IMR-90 (cell line): ENCODE measurements at regions not wholly inside any gene's neighbourhood (a gene's known extent, or its start where the extent isn't known, plus 50 kb on each side); places are given as distances from the start of the nearest gene placed in this dataset.

Experiments
- ATAC-seq: fragments of 200-7000 bp; cut with Tn5 transposase; 2 replicates; pipeline ENCODE4 v1.9.1; 2020; ENCODE audit warnings: low read depth, mild to moderate bottlenecking, moderate library complexity
- BruUV-seq: library from RNA; stranded (reverse); fragments of 400-500 nt; replicated peaks from 2 replicates; lab custom pipeline; 2021; lab: Mats Ljungman, UMichigan
- CTCF ChIA-PET: fragments of 300-600 bp; formaldehyde crosslinking; extraction: SDS; loops from one replicate; lab custom pipeline; 2021; ENCODE audit warnings: antibody characterized with exemption; lab: Yijun Ruan, JAX
- POLR2A ChIA-PET: fragments of 300-600 bp; sonication (Branson Sonifier 250); formaldehyde crosslinking; loops from one replicate; lab custom pipeline; 2022; ENCODE audit warnings: antibody characterized with exemption; ENCODE audit not compliant: unreplicated experiment; lab: Charles Lee
- DNase-seq: peaks from one replicate; pipeline ENCODE4 v3.0.0; 2013
- H2AFZ ChIP-seq: replicated peaks from 2 replicates; pipeline ENCODE3; 2013; ENCODE audit warnings: low read length, mild to moderate bottlenecking; ENCODE audit not compliant: poor library complexity
- H2AK5ac ChIP-seq: 2 replicates; pipeline ENCODE4 v1.6.1; 2013; ENCODE audit warnings: low read depth, low read length, inconsistent platforms
- H2AK9ac ChIP-seq: replicated peaks from 2 replicates; pipeline ENCODE3; 2013; ENCODE audit warnings: mild to moderate bottlenecking, low read depth, low read length, moderate library complexity; ENCODE audit not compliant: poor library complexity
- H2BK120ac ChIP-seq: 2 replicates; pipeline ENCODE4 v1.6.1; 2013; ENCODE audit warnings: low read depth, low read length, inconsistent platforms
- H2BK15ac ChIP-seq: 3 replicates; pipeline ENCODE4 v1.6.1; 2013; ENCODE audit warnings: low read depth, low read length, inconsistent platforms
- H2BK20ac ChIP-seq: 2 replicates; pipeline ENCODE4 v1.6.1; 2013; ENCODE audit warnings: low read depth, mild to moderate bottlenecking, inconsistent platforms, low read length, moderate library complexity
- H2BK5ac ChIP-seq: 2 replicates; pipeline ENCODE4 v1.6.1; 2013; ENCODE audit warnings: mild to moderate bottlenecking, low read depth, low read length, inconsistent platforms; ENCODE audit not compliant: poor library complexity, severe bottlenecking
- H3K14ac ChIP-seq: replicated peaks from 2 replicates; pipeline ENCODE4 v1.6.1; 2013; ENCODE audit warnings: low read depth, low read length, inconsistent platforms
- H3K18ac ChIP-seq: 2 replicates; pipeline ENCODE4 v1.6.1; 2013; ENCODE audit warnings: low read depth, low read length, control low read depth
- H3K23ac ChIP-seq: 2 replicates; pipeline ENCODE4 v1.6.1; 2013; ENCODE audit warnings: low read depth, low read length, inconsistent platforms
- H3K27ac ChIP-seq: 2 replicates; pipeline ENCODE4 v1.5.1; 2013; ENCODE audit warnings: mild to moderate bottlenecking, control low read depth, low read length; ENCODE audit not compliant: insufficient read depth
- H3K27me3 ChIP-seq: 2 replicates; pipeline ENCODE4 v1.6.1; 2013; ENCODE audit warnings: low read length; ENCODE audit not compliant: control insufficient read depth, insufficient read depth
- H3K36me3 ChIP-seq: 2 replicates; pipeline ENCODE4 v1.6.1; 2013; ENCODE audit warnings: low read length, mixed read lengths; ENCODE audit not compliant: control insufficient read depth, insufficient read depth
- H3K4ac ChIP-seq: 2 replicates; pipeline ENCODE4 v1.6.1; 2013; ENCODE audit warnings: low read depth, low read length, inconsistent platforms
- H3K4me1 ChIP-seq: 2 replicates; pipeline ENCODE4 v1.6.1; 2013; ENCODE audit warnings: low read length, mixed read lengths; ENCODE audit not compliant: control insufficient read depth, insufficient read depth
- H3K4me2 ChIP-seq: 2 replicates; pipeline ENCODE4 v1.6.1; 2013; ENCODE audit warnings: low read depth, mild to moderate bottlenecking, control low read depth, low read length, moderate library complexity
- H3K4me3 ChIP-seq: 2 replicates; pipeline ENCODE4 v1.5.1; 2013; ENCODE audit warnings: low read depth, mild to moderate bottlenecking, control low read depth, low read length, moderate library complexity; ENCODE audit not compliant: insufficient read depth
- H3K56ac ChIP-seq: 2 replicates; pipeline ENCODE4 v1.6.1; 2013; ENCODE audit warnings: low read length, inconsistent platforms; ENCODE audit not compliant: insufficient read depth; ENCODE audit errors: extremely low read depth
- H3K79me1 ChIP-seq, 2 experiments: 2 replicates each; pipeline ENCODE4 v1.6.1; 2013; ENCODE audit warnings: low read length in 2 of 2, inconsistent platforms in 1 of 2, low read depth in 1 of 2
- H3K9ac ChIP-seq: 2 replicates; pipeline ENCODE4 v1.6.1; 2013; ENCODE audit warnings: low read depth, low read length, control low read depth
- H3K9me1 ChIP-seq: 2 replicates; pipeline ENCODE4 v1.6.1; 2013; ENCODE audit warnings: low read length, inconsistent platforms; ENCODE audit not compliant: insufficient read depth
- H3K9me3 ChIP-seq: 2 replicates; pipeline ENCODE4 v1.6.1; 2013; ENCODE audit warnings: low read length; ENCODE audit not compliant: control insufficient read depth, insufficient read depth
- H4K20me1 ChIP-seq: 2 replicates; pipeline ENCODE4 v1.6.1; 2013; ENCODE audit warnings: low read length, inconsistent platforms; ENCODE audit not compliant: insufficient read depth
- H4K5ac ChIP-seq: 2 replicates; pipeline ENCODE4 v1.6.1; 2013; ENCODE audit warnings: mild to moderate bottlenecking, low read depth, low read length, control low read depth
- H4K8ac ChIP-seq, 2 experiments: 2 replicates each; pipeline ENCODE4 v1.6.1; 2013; ENCODE audit warnings: low read depth in 2 of 2, low read length in 2 of 2, control low read depth in 1 of 2, inconsistent platforms in 1 of 2
- H4K91ac ChIP-seq: 2 replicates; pipeline ENCODE4 v1.6.1; 2013; ENCODE audit warnings: low read depth, low read length, inconsistent platforms; ENCODE audit not compliant: insufficient read depth
- CEBPB ChIP-seq: IDR thresholded peaks from 2 replicates; pipeline ENCODE4 v1.6.1; 2012; ENCODE audit warnings: low read depth, low read length, improper control_type of control experiment
- CHD1 ChIP-seq: IDR thresholded peaks from 2 replicates; pipeline ENCODE4 v1.6.1; 2012; ENCODE audit warnings: low read depth, low read length, improper control_type of control experiment
- RCOR1 ChIP-seq: IDR thresholded peaks from 2 replicates; pipeline ENCODE4 v1.6.1; 2012; ENCODE audit warnings: mild to moderate bottlenecking, low read length, improper control_type of control experiment; ENCODE audit not compliant: insufficient replicate concordance
- RFX5 ChIP-seq: IDR thresholded peaks from 2 replicates; pipeline ENCODE4 v1.8.0; 2012; ENCODE audit warnings: low read depth, mild to moderate bottlenecking, low read length, moderate library complexity
- USF2 ChIP-seq: fragments of 150-350 bp; IDR thresholded peaks from 2 replicates; pipeline ENCODE4 v1.6.1; 2017; ENCODE audit warnings: mild to moderate bottlenecking, antibody characterized with exemption, low read length, low read depth
- WGBS, 2 experiments: methylation state at CpG; one replicate each; pipeline versions ENCODE4 v1.1.5 to v1.1.7; 2013; ENCODE audit warnings: missing lambda C conversion rate in 2 of 2; ENCODE audit not compliant: insufficient read length in 1 of 2; ENCODE audit errors: extremely low coverage in 2 of 2; 5-methylcytosine and 5-hydroxymethylcytosine counted together
- dilution Hi-C: fragments of 300-500 bp; cut with HindIII; formaldehyde crosslinking; loops from one replicate; pipeline ENCODE4 v1.14.3; 2018; ENCODE audit warnings: low sequenced_read_pairs; ENCODE audit not compliant: unreplicated experiment
- in situ Hi-C: fragments of 300-500 bp; cut with MboI; formaldehyde crosslinking; loops from 3 replicates; pipeline ENCODE4 v1.14.3; 2019; ENCODE audit warnings: low sequenced_read_pairs, inconsistent platforms, mixed read lengths
- intact Hi-C: fragments of 100-400 bp; cut with micrococcal nuclease; formaldehyde crosslinking; loops from 2 replicates; pipeline ENCODE4 v1.10.0; 2022

GRCh38 chr17:63150994-63151464 is 185.0 kb downstream of the TANC2 start:
- peak overlapping the region; percentile 94; the same call in 1 of the 2 replicates for H3K27ac ChIP-seq
- no peaks in the 10 kb centered on the region for H3K9me3 ChIP-seq
- 20% methylated on average over 2 of the region's 4 CpGs; no CpG with 5 or more reads in 1 of the 2 experiments for WGBS, 2 experiments
- H3K36me3 ChIP-seq, result no peaks in the 10 kb centered on the region; the same call in 1 of the 2 replicates
- H3K4me3 ChIP-seq, result peak overlapping the region; percentile 27
- in situ Hi-C loops, result no loop called here
- H2AK5ac ChIP-seq, result no peak overlapping the region
- H2BK20ac ChIP-seq, result peak overlapping the region; percentile 66; the same call in 1 of the 2 replicates
- H3K18ac ChIP-seq, result peak overlapping the region; percentile 69
- peak overlapping the region; percentile 5 for H3K4ac ChIP-seq
- no peaks in the 10 kb centered on the region for H3K27me3 ChIP-seq
- DNase-seq (peak; percentile 80), ATAC-seq (peak; percentile 82)
- intact Hi-C loops, result no loop called here
- peaks cover 4% of the 10 kb centered on the region for H4K20me1 ChIP-seq
- POLR2A ChIA-PET, result no interaction called here
- no peak overlapping the region; the same call in 1 of the 2 replicates for H4K5ac ChIP-seq
- no peak overlapping the region; the same call in 2 of the 3 replicates for H2BK15ac ChIP-seq
- peak overlapping the region; percentile 4 for H2BK5ac ChIP-seq
- no peak overlapping the region for H2AK9ac ChIP-seq
- peaks cover 2% of the 10 kb centered on the region; the same call in 1 of the 2 replicates for H3K9me1 ChIP-seq
- BruUV-seq, result no TSS peak
- no peak overlapping the region for H3K56ac ChIP-seq
- peak overlapping the region; percentile 63; the same call in 1 of the 2 replicates for H3K9ac ChIP-seq
- peaks cover 27 to 45% of the 10 kb centered on the region in 2 experiments for H3K79me1 ChIP-seq
- peak overlapping the region in 1 of 2 experiments; percentile 6; a peak in 1 of 4 replicates for H4K8ac ChIP-seq
- H3K14ac ChIP-seq, result peak overlapping the region; percentile 70
- H4K91ac ChIP-seq, result 0 out of 2 replicates have a peak overlapping the region, but pooled peaks have one; percentile 14
- dilution Hi-C loops, result no loop called here
- TF ChIP-seq RFX5 (no peak), RCOR1 (no peak), CHD1 (no peak), CEBPB (no peak), USF2 (no peak)
- 0 out of 2 replicates have a peak overlapping the region, but pooled peaks have one; percentile 26 for H3K23ac ChIP-seq
- peaks cover 9% of the 10 kb centered on the region for H3K4me1 ChIP-seq
- H2AFZ ChIP-seq, result no peak overlapping the region
- CTCF ChIA-PET, result interaction anchor here (0.7 kb wide), 1 partner anchor 170 kb away, joined by 3 read pairs; no protein-coding TSS in a partner anchor
- peak overlapping the region; percentile 82 for H3K4me2 ChIP-seq
- H2BK120ac ChIP-seq, result peak overlapping the region; percentile 52; the same call in 1 of the 2 replicates
